Nucleus accumbens (tissue), 56 donors: ENCODE measurements at regions not wholly inside any gene's neighbourhood (a gene's known extent, or its start where the extent isn't known, plus 50 kb on each side); places are given as distances from the start of the nearest gene placed in this dataset.

Source experiments
- DNase-seq, 56 donors: peaks; one replicate each; lab custom pipeline; 2025; lab: John Stamatoyannopoulos, UW

GRCh38 chr5:121780406-121780805 is 71.3 kb upstream of the FTMT start:
- no peak for DNase-seq

DNA sequence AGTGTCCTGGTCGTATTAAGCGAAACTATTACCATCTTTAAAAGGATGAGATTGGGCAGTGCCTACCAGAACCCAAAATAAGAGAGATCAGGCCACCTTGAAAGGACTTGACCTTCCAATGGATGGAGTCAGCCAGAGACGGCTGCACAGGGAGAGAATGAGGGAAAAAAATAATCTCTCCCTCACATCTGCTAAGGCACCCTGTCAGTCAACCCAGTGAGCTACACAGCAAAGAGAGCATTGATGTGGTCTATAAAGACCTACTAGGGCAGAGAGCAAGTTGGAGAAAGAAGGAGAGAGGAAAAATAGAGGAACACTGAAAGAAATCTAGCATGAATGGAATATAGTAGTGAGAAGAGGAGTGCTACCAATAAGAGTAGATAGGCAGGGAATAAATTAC is 68.0 kb upstream of the FTMT start:
- no peak for DNase-seq

DNA sequence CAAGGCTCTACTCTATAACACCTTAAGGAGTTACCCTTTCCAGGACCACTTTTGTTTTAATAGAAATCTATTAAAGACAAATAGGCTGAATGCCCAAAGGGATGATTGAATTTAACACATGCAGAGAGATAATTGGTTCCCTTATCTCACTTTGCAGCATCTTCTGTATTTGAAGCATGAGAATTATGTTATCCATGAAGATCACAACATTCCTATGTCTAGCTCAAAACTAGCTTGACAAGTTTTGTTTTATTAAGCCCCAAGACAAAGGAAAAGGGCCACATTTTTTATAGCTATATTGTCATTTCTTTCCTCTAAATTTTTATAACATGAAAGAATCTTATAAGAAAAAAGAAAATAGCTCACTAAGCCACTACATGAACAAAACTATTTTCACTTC is 57.9 kb upstream of the FTMT start:
- DNase-seq = no peak

DNA sequence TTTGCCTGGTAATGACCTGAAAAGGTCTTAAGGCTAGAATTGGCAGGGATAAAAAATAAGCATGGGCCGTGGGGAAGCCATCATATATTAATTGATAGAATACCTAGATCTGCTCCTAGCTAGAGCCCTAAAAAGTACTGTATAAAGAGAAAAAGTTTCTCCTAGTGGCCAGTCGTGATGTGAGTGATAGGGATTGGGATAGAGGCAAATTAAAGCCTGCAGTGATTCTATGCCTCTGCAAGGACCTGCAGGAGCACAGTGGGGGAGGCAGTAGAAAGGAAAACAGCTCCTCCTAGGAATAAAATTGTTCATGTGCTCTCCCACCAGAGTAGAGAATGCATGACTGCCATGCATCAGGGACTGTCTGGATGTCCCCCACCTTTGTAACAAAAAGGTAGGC is 56.2 kb upstream of the FTMT start:
- no peak for DNase-seq

GRCh38 chr5:121797681-121798518 is 53.8 kb upstream of the FTMT start:
- DNase-seq = no peak
